HepG2 (cell line): ENCODE measurements at regions not wholly inside any gene's neighbourhood (a gene's known extent, or its start where the extent isn't known, plus 50 kb on each side); places are given as distances from the start of the nearest gene placed in this dataset.

ENCODE experiments used
- ATAC-seq: fragments of 200-7000 bp; cut with Tn5 transposase; 3 replicates; pipeline ENCODE4 v1.9.1; 2020; ENCODE audit warnings: mild to moderate bottlenecking, moderate library complexity
- BruUV-seq: library from RNA; stranded (reverse); fragments of 400-500 nt; replicated peaks from 2 replicates; lab custom pipeline; 2021; lab: Mats Ljungman, UMichigan
- CTCF ChIA-PET: fragments of 300-600 bp; formaldehyde crosslinking; extraction: SDS; loops from one replicate; lab custom pipeline; 2021; ENCODE audit warnings: low total read pairs, inconsistent platforms, low intra/inter-chr PET ratio; lab: Yijun Ruan, JAX
- POLR2A ChIA-PET: fragments of 350-600 bp; sonication (Branson Sonifier 250); formaldehyde crosslinking; loops from one replicate; lab custom pipeline; 2020; ENCODE audit warnings: antibody characterized with exemption, inconsistent platforms; lab: Yijun Ruan, JAX
- DNase-seq: peaks from one replicate; pipeline ENCODE4 v3.0.0-alpha.2; 2015; ENCODE audit warnings: low spot score
- FAIRE-seq: peaks from 3 replicates; lab custom pipeline; 2011; peaks lifted over from hg19 to GRCh38; lab: Jason Lieb, UNC
- H2AFZ ChIP-seq: one replicate; pipeline ENCODE4 v1.6.1; 2011; ENCODE audit warnings: low read length, inconsistent platforms
- H3K27ac ChIP-seq: fragments of 300-600 bp; 3 replicates; pipeline ENCODE4 v1.8.0; 2011; ENCODE audit warnings: mixed run types, mild to moderate bottlenecking, mixed read lengths, low read length, inconsistent platforms; ENCODE audit not compliant: insufficient read depth; ENCODE audit errors: extremely low read length
- H3K27me3 ChIP-seq, 2 experiments: fragments of 200-600 bp in 1 of 2; 2 replicates in 1 of 2; 3 replicates in 1 of 2; pipeline versions ENCODE4 v1.6.0 to v1.8.0; 2011; ENCODE audit warnings: low read length in 2 of 2, mild to moderate bottlenecking in 2 of 2, moderate library complexity in 2 of 2, inconsistent platforms in 1 of 2; ENCODE audit not compliant: insufficient read depth in 2 of 2, control insufficient read depth in 1 of 2
- H3K36me3 ChIP-seq, 2 experiments: fragments of 200-600 bp in 1 of 2; replicated peaks in 1 of 2; 2 replicates in 1 of 2; 3 replicates in 1 of 2; pipeline versions ENCODE4 v1.5.1 to v1.8.0; 2011; ENCODE audit warnings: low read length in 2 of 2, inconsistent platforms in 1 of 2; ENCODE audit not compliant: insufficient read depth in 2 of 2, control insufficient read depth in 1 of 2
- H3K4me1 ChIP-seq: 2 replicates; pipeline ENCODE4 v1.5.1; 2012; ENCODE audit warnings: low read length, inconsistent platforms; ENCODE audit not compliant: insufficient read depth
- H3K4me2 ChIP-seq: 2 replicates; pipeline ENCODE4 v1.6.0; 2011; ENCODE audit warnings: low read depth, low read length, inconsistent platforms
- H3K4me3 ChIP-seq, 3 experiments: fragments of 200-600 bp in 1 of 3; sonication (generic), shearing (Covaris generic) in 1 of 3; replicated peaks in 1 of 3; 2 replicates each; pipeline ENCODE4 v1.5.1; 2011 to 2016; ENCODE audit warnings: low read length in 3 of 3, inconsistent platforms in 2 of 3, low read depth in 2 of 3, mild to moderate bottlenecking in 2 of 3, control low read depth in 1 of 3, mixed read lengths in 1 of 3; ENCODE audit not compliant: insufficient read depth in 1 of 3
- H3K79me2 ChIP-seq: one replicate; pipeline ENCODE4 v1.6.1; 2011; ENCODE audit warnings: low read length, inconsistent platforms; ENCODE audit not compliant: insufficient read depth
- H3K9ac ChIP-seq: 2 replicates; pipeline ENCODE4 v1.6.0; 2011; ENCODE audit warnings: mild to moderate bottlenecking, low read depth, low read length, inconsistent platforms; ENCODE audit not compliant: insufficient read depth
- H3K9me3 ChIP-seq: 2 replicates; pipeline ENCODE4 v1.5.1; 2012; ENCODE audit warnings: mild to moderate bottlenecking, low read length
- H4K20me1 ChIP-seq: 2 replicates; pipeline ENCODE4 v1.6.0; 2011; ENCODE audit warnings: inconsistent platforms, mild to moderate bottlenecking, low read length, moderate library complexity; ENCODE audit not compliant: insufficient read depth
- MAFK ChIP-seq, 2 experiments: IDR thresholded peaks in 1 of 2; conservative IDR thresholded peaks in 1 of 2; 2 replicates each; pipeline ENCODE4 v1.6.1; 2011; ENCODE audit warnings: improper control_type of control experiment in 2 of 2, low read length in 2 of 2
- NKX3-1 ChIP-seq: sonication (generic); formaldehyde crosslinking; IDR thresholded peaks from 2 replicates; pipeline ENCODE4 v1.5.0; 2020; ENCODE audit warnings: missing genetic modification reagents
- RFXANK ChIP-seq: IDR thresholded peaks from 2 replicates; pipeline ENCODE4 v1.6.1; 2016
- TBL1XR1 ChIP-seq: fragments of 150-350 bp; IDR thresholded peaks from 2 replicates; pipeline ENCODE4 v1.6.1; 2014; ENCODE audit warnings: borderline replicate concordance, low read length; ENCODE audit not compliant: partially characterized antibody
- ZNF530 ChIP-seq: sonication (generic); formaldehyde crosslinking; IDR thresholded peaks from 2 replicates; pipeline ENCODE4 v1.5.0; 2020; ENCODE audit warnings: low read depth, mild to moderate bottlenecking, missing genetic modification reagents
- ZNF570 ChIP-seq: sonication (generic); formaldehyde crosslinking; IDR thresholded peaks from 2 replicates; pipeline ENCODE4 v1.4.0; 2020; ENCODE audit warnings: mild to moderate bottlenecking, missing genetic modification reagents, borderline replicate concordance
- ZNF674 ChIP-seq: sonication (generic); formaldehyde crosslinking; IDR thresholded peaks from 2 replicates; pipeline ENCODE4 v1.5.0; 2020; ENCODE audit warnings: low read depth, mild to moderate bottlenecking, missing genetic modification reagents
- WGBS: methylation state at CpG from one replicate; pipeline ENCODE4 v1.1.6; 2017; ENCODE audit warnings: low lambda C conversion rate; 5-methylcytosine and 5-hydroxymethylcytosine counted together
- in situ Hi-C: cut with HindIII; loops from 2 replicates; pipeline ENCODE4 v1.10.0; 2017; ENCODE audit warnings: low pct_unique_long_range_greater_than_20kb; ENCODE audit not compliant: extremely low pct_ligation_motif_present
- intact Hi-C: fragments of 100-400 bp; cut with micrococcal nuclease; formaldehyde crosslinking; loops from one replicate; pipeline ENCODE4 v1.10.0; 2022; ENCODE audit not compliant: unreplicated experiment

DNA sequence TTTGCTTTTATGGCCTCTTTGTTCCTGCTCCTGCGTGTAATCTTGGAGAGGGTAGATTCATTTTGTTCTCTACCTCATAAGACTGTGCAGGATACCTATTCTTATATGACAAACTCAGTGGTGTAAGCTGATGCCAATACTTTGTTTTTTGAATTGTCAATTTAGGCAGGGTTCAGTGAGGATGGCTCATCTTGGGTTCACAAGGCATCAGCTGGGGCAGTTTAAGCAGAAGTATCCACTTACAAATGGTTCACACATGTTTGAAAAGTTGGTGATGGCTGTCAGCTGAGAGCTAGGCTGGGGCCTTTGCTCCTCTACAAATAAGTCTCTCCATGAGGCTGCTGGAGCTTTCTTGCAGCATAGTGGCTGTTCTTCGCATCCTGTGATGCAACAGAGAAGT lies 920.6 kb upstream of the PIK3C3 start (continued):
- TF ChIP-seq ZNF674: no peak

- Histone ChIP-seq H2AFZ (no peak overlapping the region), H3K4me2 (no peak overlapping the region), H3K27ac (no peak overlapping the region), H4K20me1 (no peaks in the 10 kb centered on the region), H3K79me2 (no peaks in the 10 kb centered on the region), H3K4me3 (no peak overlapping the region), H3K4me1 (no peaks in the 10 kb centered on the region), H3K9me3 (no peaks in the 10 kb centered on the region), H3K27me3 (no peaks in the 10 kb centered on the region), H3K36me3 (no peaks in the 10 kb centered on the region), H3K9ac (no peak overlapping the region)
- BruUV-seq: no TSS peak
- ChIA-PET POLR2A (no interaction called here), CTCF (no interaction called here)
- no peak for ATAC-seq
- intact Hi-C loops (no loop called here), in situ Hi-C loops (no loop called here)
- no peak for FAIRE-seq
- no peak for DNase-seq
- WGBS: 0% methylated on average over 1 of the region's 1 CpG
- TF ChIP-seq RFXANK (CRISPR knock-in tag): no peak
- TF ChIP-seq ZNF570: no peak
- TF ChIP-seq TBL1XR1: no peak
- no peak for TF ChIP-seq ZNF530 (CRISPR knock-in tag)
Observed at GRCh38 chr18:41025666-41026065, 929.4 kb upstream of the PIK3C3 start.

GRCh38 chr18:41024792-41025191 lies 930.2 kb upstream of the PIK3C3 start:
- Histone ChIP-seq H3K4me1 (no peaks in the 10 kb centered on the region), H3K27me3 (no peaks in the 10 kb centered on the region), H4K20me1 (no peaks in the 10 kb centered on the region), H3K9ac (no peak overlapping the region), H3K9me3 (no peaks in the 10 kb centered on the region), H3K4me2 (no peak overlapping the region), H3K79me2 (no peaks in the 10 kb centered on the region), H3K4me3 (no peak overlapping the region), H3K27ac (no peak overlapping the region), H2AFZ (no peak overlapping the region)
- intact Hi-C loops (no loop called here), in situ Hi-C loops (no loop called here)
- FAIRE-seq: no peak
- WGBS: 58% methylated on average over 2 of the region's 2 CpGs
- DNase-seq: no peak
- ATAC-seq: no peak
- no TSS peak for BruUV-seq
- POLR2A ChIA-PET: no interaction called here
- CTCF ChIA-PET: no interaction called here
- TF ChIP-seq NKX3-1 (CRISPR knock-in tag) (no peak), MAFK (conservative IDR thresholded peaks at IDR 0.05 in 1 of 2, IDR thresholded peaks at IDR 0.05 in 1 of 2; ENCODE audit: low read length in 2 of 2) (peak in 1 of 2 experiments; percentile 13; a peak in 1 of 4 replicates)
- TF ChIP-seq, all 625 proteins: peak for 1
- H3K36me3 ChIP-seq: no peaks in the 10 kb centered on the region
